H9 (cell line): ENCODE measurements at regions not wholly inside any gene's neighbourhood (a gene's known extent, or its start where the extent isn't known, plus 50 kb on each side); places are given as distances from the start of the nearest gene placed in this dataset.

Experiments
- DNase-seq: peaks from one replicate; pipeline ENCODE4 v3.0.0-alpha.2; 2017
- H2AFZ ChIP-seq: one replicate; pipeline ENCODE4 v1.6.1; 2013; ENCODE audit warnings: mild to moderate bottlenecking, low read length, control low read depth, moderate library complexity
- H2AK5ac ChIP-seq: 2 replicates; pipeline ENCODE4 v1.6.1; 2013; ENCODE audit warnings: low read length, control low read depth, mixed read lengths; ENCODE audit not compliant: insufficient read length
- H2BK120ac ChIP-seq: one replicate; pipeline ENCODE4 v1.6.1; 2013; ENCODE audit warnings: low read depth, mild to moderate bottlenecking, low read length, control low read depth, inconsistent platforms; ENCODE audit not compliant: poor library complexity, severe bottlenecking
- H2BK12ac ChIP-seq: 2 replicates; pipeline ENCODE4 v1.6.1; 2013; ENCODE audit warnings: low read length, control low read depth, mixed read lengths, low read depth; ENCODE audit not compliant: insufficient read length
- H2BK15ac ChIP-seq: 2 replicates; pipeline ENCODE4 v1.6.1; 2013; ENCODE audit warnings: low read depth, low read length, control low read depth
- H2BK20ac ChIP-seq: one replicate; pipeline ENCODE4 v1.6.1; 2013; ENCODE audit warnings: low read depth, mild to moderate bottlenecking, low read length, control low read depth, inconsistent platforms; ENCODE audit not compliant: poor library complexity, severe bottlenecking
- H2BK5ac ChIP-seq: 2 replicates; pipeline ENCODE4 v1.6.1; 2013; ENCODE audit warnings: low read length, control low read depth, mixed read lengths; ENCODE audit not compliant: insufficient read length
- H3K14ac ChIP-seq: 2 replicates; pipeline ENCODE4 v1.6.1; 2013; ENCODE audit warnings: low read length, control low read depth; ENCODE audit not compliant: insufficient read depth
- H3K18ac ChIP-seq: 2 replicates; pipeline ENCODE4 v1.6.1; 2013; ENCODE audit warnings: low read depth, mild to moderate bottlenecking, mixed read lengths, low read length, control low read depth; ENCODE audit not compliant: insufficient read length
- H3K23ac ChIP-seq: 2 replicates; pipeline ENCODE4 v1.6.1; 2013; ENCODE audit warnings: low read length, control low read depth, mixed read lengths, low read depth; ENCODE audit not compliant: insufficient read length
- H3K23me2 ChIP-seq: 2 replicates; pipeline ENCODE4 v1.6.1; 2013; ENCODE audit warnings: low read depth, mild to moderate bottlenecking, mixed read lengths, low read length, control low read depth; ENCODE audit not compliant: insufficient read length, poor library complexity, severe bottlenecking
- H3K27ac ChIP-seq: 2 replicates; pipeline ENCODE4 v1.5.1; 2013; ENCODE audit warnings: low read length, control low read depth, mixed read lengths, low read depth; ENCODE audit not compliant: insufficient read length
- H3K27me3 ChIP-seq: 2 replicates; pipeline ENCODE4 v1.6.1; 2013; ENCODE audit warnings: low read length, control low read depth, inconsistent platforms; ENCODE audit not compliant: insufficient read depth
- H3K4ac ChIP-seq: 2 replicates; pipeline ENCODE4 v1.6.1; 2013; ENCODE audit warnings: low read depth, mild to moderate bottlenecking, control low read depth, inconsistent platforms, low read length, moderate library complexity
- H3K4me1 ChIP-seq: 2 replicates; pipeline ENCODE4 v1.6.1; 2013; ENCODE audit warnings: low read length, control low read depth, inconsistent platforms; ENCODE audit not compliant: insufficient read depth
- H3K4me2 ChIP-seq: 2 replicates; pipeline ENCODE4 v1.6.1; 2013; ENCODE audit warnings: low read length, control low read depth, mixed read lengths; ENCODE audit not compliant: insufficient read length, insufficient read depth
- H3K56ac ChIP-seq: 2 replicates; pipeline ENCODE4 v1.6.1; 2013; ENCODE audit warnings: low read depth, mild to moderate bottlenecking, mixed read lengths, low read length, control low read depth; ENCODE audit not compliant: insufficient read length
- H3K79me1 ChIP-seq: 2 replicates; pipeline ENCODE4 v1.6.1; 2013; ENCODE audit warnings: low read depth, mild to moderate bottlenecking, moderate library complexity, low read length, control low read depth, inconsistent platforms; ENCODE audit not compliant: insufficient read depth, poor library complexity, severe bottlenecking
- H3K79me2 ChIP-seq: 2 replicates; pipeline ENCODE4 v1.6.1; 2013; ENCODE audit warnings: low read length, control low read depth, inconsistent platforms; ENCODE audit not compliant: insufficient read depth
- H3K9ac ChIP-seq: 2 replicates; pipeline ENCODE4 v1.6.1; 2013; ENCODE audit warnings: low read length, control low read depth, mixed read lengths; ENCODE audit not compliant: insufficient read length; ENCODE audit errors: extremely low read depth
- H3K9me3 ChIP-seq: one replicate; pipeline ENCODE4 v1.6.1; 2013; ENCODE audit warnings: low read depth, low read length, inconsistent platforms; ENCODE audit not compliant: control insufficient read depth
- H3T11ph ChIP-seq: one replicate; pipeline ENCODE4 v1.6.1; 2013; ENCODE audit warnings: mild to moderate bottlenecking, low read length, control low read depth, inconsistent platforms
- H4K20me1 ChIP-seq: one replicate; pipeline ENCODE4 v1.6.1; 2013; ENCODE audit not compliant: control insufficient read depth, insufficient read length, insufficient read depth
- H4K5ac ChIP-seq: 2 replicates; pipeline ENCODE4 v1.6.1; 2013; ENCODE audit warnings: low read depth, mild to moderate bottlenecking, mixed read lengths, low read length, control low read depth; ENCODE audit not compliant: insufficient read length
- H4K8ac ChIP-seq: replicated peaks from 2 replicates; pipeline ENCODE4 v1.6.1; 2013; ENCODE audit warnings: low read length, control low read depth, mixed read lengths, low read depth; ENCODE audit not compliant: insufficient read length
- H4K91ac ChIP-seq: 2 replicates; pipeline ENCODE4 v1.6.1; 2013; ENCODE audit warnings: low read depth, mild to moderate bottlenecking, moderate library complexity, mixed read lengths, low read length, control low read depth; ENCODE audit not compliant: insufficient read length
- H3K27ac Mint-ChIP-seq, 3 experiments: 2 replicates in 2 of 3; 3 replicates in 1 of 3; pipeline ENCODE4 v1.8.0; 2020 to 2021; ENCODE audit warnings: mixed read lengths in 3 of 3, mild to moderate bottlenecking in 1 of 3, moderate library complexity in 1 of 3
- H3K27me3 Mint-ChIP-seq: 2 replicates; pipeline ENCODE4 v1.8.0; 2021; ENCODE audit warnings: low read depth, mild to moderate bottlenecking, moderate library complexity, mixed read lengths
- H3K36me3 Mint-ChIP-seq, 3 experiments: 2 replicates in 2 of 3; 3 replicates in 1 of 3; pipeline ENCODE4 v1.8.0; 2020 to 2021; ENCODE audit warnings: low read depth in 3 of 3, mixed read lengths in 3 of 3; ENCODE audit not compliant: insufficient read depth in 1 of 3
- H3K4me1 Mint-ChIP-seq, 2 experiments: 2 replicates each; pipeline ENCODE4 v1.8.0; 2020; ENCODE audit warnings: mixed read lengths in 2 of 2
- H3K4me3 Mint-ChIP-seq, 2 experiments: 2 replicates in 1 of 2; 3 replicates in 1 of 2; pipeline ENCODE4 v1.8.0; 2020 to 2021; ENCODE audit warnings: mild to moderate bottlenecking in 2 of 2, mixed read lengths in 2 of 2, moderate library complexity in 1 of 2
- H3K9me3 Mint-ChIP-seq, 2 experiments: 2 replicates in 1 of 2; 3 replicates in 1 of 2; pipeline ENCODE4 v1.8.0; 2020; ENCODE audit warnings: mild to moderate bottlenecking in 2 of 2, mixed read lengths in 2 of 2, moderate library complexity in 1 of 2
- WGBS: extraction: QIAGEN DNeasy Blood & Tissue Kit; methylation state at CpG from one replicate; pipeline ENCODE4 v1.1.7; 2013; ENCODE audit warnings: missing lambda C conversion rate, low lambda C conversion rate, mixed read lengths; ENCODE audit not compliant: insufficient read length; ENCODE audit errors: extremely low coverage; 5-methylcytosine and 5-hydroxymethylcytosine counted together
- TF ChIP-seq, protein P1 (sequence below): fragments of 200-600 bp; sonication (generic); conservative IDR thresholded peaks from 3 replicates; pipeline ENCODE4 v1.8.0; 2021; ENCODE audit warnings: antibody characterized with exemption, mild to moderate bottlenecking

DNA sequence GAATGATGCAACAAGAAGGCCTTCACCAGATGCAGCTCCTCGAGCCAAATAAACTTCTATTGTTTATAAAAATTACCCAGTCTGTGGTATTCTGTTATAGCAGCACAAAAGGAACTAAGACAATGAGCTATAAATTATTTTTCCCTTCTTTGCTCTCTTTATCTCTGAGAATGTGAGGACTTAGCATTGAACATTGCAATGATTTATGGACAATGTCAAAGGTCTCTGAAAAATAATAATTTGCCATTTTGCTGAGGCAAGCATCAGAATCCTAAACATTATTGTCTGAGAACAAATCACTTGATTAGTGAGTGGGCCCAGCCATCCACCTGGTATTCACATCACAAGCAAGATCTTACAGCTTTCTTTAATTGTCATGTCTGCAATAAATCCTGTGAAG lies 95.4 kb upstream of the SSBP2 start:
- Histone ChIP-seq H2BK5ac (no peak overlapping the region), H4K8ac (no peak overlapping the region), H3K56ac (no peak overlapping the region), H3K4ac (no peak overlapping the region), H4K5ac (no peak overlapping the region), H3K79me1 (no peaks in the 10 kb centered on the region), H2AFZ (no peak overlapping the region), H2AK5ac (no peak overlapping the region), H3K4me2 (no peak overlapping the region), H3T11ph (no peak overlapping the region), H4K91ac (no peak overlapping the region), H3K18ac (no peak overlapping the region), H2BK15ac (no peak overlapping the region), H2BK12ac (no peak overlapping the region), H3K14ac (no peak overlapping the region), H3K27me3 (no peaks in the 10 kb centered on the region), H2BK120ac (no peak overlapping the region), H4K20me1 (no peaks in the 10 kb centered on the region), H3K9me3 (no peaks in the 10 kb centered on the region), H3K23ac (no peak overlapping the region), H3K27ac (no peak overlapping the region), H3K9ac (no peak overlapping the region), H3K79me2 (no peaks in the 10 kb centered on the region), H2BK20ac (no peak overlapping the region), H3K23me2 (no peaks in the 10 kb centered on the region), H3K4me1 (peaks cover 15% of the 10 kb centered on the region; the same call in 1 of the 2 replicates)
- Mint-ChIP-seq H3K4me1 (peaks cover 42% of the 10 kb centered on the region in 2 experiments), H3K27me3 (no peaks in the 10 kb centered on the region), H3K36me3 (no peaks in the 10 kb centered on the region), H3K9me3 (no peaks in the 10 kb centered on the region), H3K4me3 (no peak overlapping the region), H3K27ac (no peak overlapping the region)
- TF ChIP-seq, protein P1, sequence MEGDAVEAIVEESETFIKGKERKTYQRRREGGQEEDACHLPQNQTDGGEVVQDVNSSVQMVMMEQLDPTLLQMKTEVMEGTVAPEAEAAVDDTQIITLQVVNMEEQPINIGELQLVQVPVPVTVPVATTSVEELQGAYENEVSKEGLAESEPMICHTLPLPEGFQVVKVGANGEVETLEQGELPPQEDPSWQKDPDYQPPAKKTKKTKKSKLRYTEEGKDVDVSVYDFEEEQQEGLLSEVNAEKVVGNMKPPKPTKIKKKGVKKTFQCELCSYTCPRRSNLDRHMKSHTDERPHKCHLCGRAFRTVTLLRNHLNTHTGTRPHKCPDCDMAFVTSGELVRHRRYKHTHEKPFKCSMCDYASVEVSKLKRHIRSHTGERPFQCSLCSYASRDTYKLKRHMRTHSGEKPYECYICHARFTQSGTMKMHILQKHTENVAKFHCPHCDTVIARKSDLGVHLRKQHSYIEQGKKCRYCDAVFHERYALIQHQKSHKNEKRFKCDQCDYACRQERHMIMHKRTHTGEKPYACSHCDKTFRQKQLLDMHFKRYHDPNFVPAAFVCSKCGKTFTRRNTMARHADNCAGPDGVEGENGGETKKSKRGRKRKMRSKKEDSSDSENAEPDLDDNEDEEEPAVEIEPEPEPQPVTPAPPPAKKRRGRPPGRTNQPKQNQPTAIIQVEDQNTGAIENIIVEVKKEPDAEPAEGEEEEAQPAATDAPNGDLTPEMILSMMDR: no peak
- no peak for DNase-seq
- no CpG with 5 or more reads among the region's 1 CpG for WGBS
